Bronchial epithelial cell (primary cell): ENCODE measurements at regions not wholly inside any gene's neighbourhood (a gene's known extent, or its start where the extent isn't known, plus 50 kb on each side); places are given as distances from the start of the nearest gene placed in this dataset.

ENCODE experiments used
- DNase-seq: peaks from one replicate; pipeline ENCODE4 v3.0.0-alpha.2; 2010; ENCODE audit warnings: low read depth
- FAIRE-seq: peaks from 2 replicates; lab custom pipeline; 2011; peaks lifted over from hg19 to GRCh38; lab: Jason Lieb, UNC
- H3K27me3 ChIP-seq: 2 replicates; pipeline ENCODE4 v1.5.1; 2011; ENCODE audit warnings: low read length; ENCODE audit not compliant: control insufficient read depth, insufficient read depth
- H3K36me3 ChIP-seq: 2 replicates; pipeline ENCODE4 v1.5.1; 2011; ENCODE audit warnings: low read length; ENCODE audit not compliant: control insufficient read depth, insufficient read depth
- H3K4me3 ChIP-seq: 2 replicates; pipeline ENCODE4 v1.5.1; 2011; ENCODE audit warnings: mild to moderate bottlenecking, low read depth, low read length, control low read depth
- TF ChIP-seq, protein P1 (sequence below): IDR thresholded peaks from 2 replicates; pipeline ENCODE4 v1.5.1; 2011; ENCODE audit warnings: mild to moderate bottlenecking, moderate library complexity, low read length, control low read depth, inconsistent platforms; ENCODE audit not compliant: insufficient read depth, severe bottlenecking

DNA sequence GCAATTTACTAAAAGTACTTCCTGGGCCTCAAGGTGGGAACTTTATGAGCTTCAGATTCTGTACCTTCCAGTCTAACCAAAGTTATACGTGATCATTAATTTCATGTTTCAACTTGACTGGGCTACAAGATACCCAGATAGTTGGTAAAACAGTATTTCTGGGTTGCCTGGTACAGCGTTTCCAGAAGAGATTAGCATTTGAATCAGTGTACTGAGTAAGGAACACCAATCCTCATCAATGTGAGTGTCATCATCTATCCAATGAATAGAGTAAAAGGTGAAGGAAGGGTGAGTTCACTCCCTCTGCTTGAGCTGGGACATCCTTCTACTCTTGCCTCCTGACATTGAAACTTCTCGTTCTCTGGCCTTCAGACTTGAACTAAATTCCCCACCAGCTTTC, 274.5 kb upstream of the ID2 start:
- TF ChIP-seq, protein P1, sequence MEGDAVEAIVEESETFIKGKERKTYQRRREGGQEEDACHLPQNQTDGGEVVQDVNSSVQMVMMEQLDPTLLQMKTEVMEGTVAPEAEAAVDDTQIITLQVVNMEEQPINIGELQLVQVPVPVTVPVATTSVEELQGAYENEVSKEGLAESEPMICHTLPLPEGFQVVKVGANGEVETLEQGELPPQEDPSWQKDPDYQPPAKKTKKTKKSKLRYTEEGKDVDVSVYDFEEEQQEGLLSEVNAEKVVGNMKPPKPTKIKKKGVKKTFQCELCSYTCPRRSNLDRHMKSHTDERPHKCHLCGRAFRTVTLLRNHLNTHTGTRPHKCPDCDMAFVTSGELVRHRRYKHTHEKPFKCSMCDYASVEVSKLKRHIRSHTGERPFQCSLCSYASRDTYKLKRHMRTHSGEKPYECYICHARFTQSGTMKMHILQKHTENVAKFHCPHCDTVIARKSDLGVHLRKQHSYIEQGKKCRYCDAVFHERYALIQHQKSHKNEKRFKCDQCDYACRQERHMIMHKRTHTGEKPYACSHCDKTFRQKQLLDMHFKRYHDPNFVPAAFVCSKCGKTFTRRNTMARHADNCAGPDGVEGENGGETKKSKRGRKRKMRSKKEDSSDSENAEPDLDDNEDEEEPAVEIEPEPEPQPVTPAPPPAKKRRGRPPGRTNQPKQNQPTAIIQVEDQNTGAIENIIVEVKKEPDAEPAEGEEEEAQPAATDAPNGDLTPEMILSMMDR, result no peak
- FAIRE-seq (no peak), DNase-seq (no peak)
- no peaks in the 10 kb centered on the region for H3K36me3 ChIP-seq
- no peaks in the 10 kb centered on the region for H3K27me3 ChIP-seq
- no peak overlapping the region for H3K4me3 ChIP-seq

DNA sequence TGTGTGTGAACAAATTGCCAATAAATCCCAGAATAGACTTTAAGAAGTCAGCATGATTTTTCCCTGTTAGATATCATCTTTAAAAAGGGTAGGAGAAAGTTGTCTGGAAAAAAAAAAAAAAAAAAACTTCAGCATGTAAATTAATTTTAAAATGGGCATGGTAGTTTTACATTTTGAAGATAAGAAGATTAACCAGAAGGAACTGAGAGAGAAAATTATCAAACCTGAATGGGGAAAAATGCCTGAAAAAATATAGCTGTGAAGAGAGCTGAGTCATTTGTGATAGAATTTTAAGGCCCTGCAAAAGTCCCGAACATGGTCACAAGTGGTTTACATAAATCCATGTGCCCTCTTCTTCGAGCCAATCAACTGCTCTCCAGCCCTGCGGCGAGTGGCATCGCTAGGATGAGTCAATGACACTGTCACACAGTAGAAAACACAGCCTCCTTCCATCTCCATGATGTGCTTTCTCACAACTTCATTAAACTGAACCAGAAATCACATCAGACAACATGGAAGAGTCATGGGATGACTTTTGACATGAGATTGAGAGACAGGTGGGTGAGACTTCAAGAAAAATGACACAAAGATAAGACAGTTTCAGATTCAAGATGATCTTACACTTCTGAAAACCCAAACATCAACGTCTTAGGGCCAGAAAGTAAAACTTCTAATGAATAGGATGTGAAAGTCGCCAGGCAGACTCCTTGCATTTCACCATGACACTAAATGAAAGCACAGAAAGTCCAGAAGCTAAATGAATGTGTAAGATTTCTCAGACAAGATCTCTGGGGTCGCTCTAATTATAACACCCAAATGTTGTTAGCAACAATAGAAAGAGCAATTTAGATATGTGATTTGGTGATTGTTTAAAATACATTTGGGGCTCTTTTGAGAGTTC, 273.0 kb upstream of the ID2 start:
- no peak for FAIRE-seq
- TF ChIP-seq, protein P1, result no peak
- DNase-seq, result no peak
- Histone ChIP-seq H3K36me3 (no peaks in the 10 kb centered on the region), H3K4me3 (no peak overlapping the region), H3K27me3 (no peaks in the 10 kb centered on the region)

DNA sequence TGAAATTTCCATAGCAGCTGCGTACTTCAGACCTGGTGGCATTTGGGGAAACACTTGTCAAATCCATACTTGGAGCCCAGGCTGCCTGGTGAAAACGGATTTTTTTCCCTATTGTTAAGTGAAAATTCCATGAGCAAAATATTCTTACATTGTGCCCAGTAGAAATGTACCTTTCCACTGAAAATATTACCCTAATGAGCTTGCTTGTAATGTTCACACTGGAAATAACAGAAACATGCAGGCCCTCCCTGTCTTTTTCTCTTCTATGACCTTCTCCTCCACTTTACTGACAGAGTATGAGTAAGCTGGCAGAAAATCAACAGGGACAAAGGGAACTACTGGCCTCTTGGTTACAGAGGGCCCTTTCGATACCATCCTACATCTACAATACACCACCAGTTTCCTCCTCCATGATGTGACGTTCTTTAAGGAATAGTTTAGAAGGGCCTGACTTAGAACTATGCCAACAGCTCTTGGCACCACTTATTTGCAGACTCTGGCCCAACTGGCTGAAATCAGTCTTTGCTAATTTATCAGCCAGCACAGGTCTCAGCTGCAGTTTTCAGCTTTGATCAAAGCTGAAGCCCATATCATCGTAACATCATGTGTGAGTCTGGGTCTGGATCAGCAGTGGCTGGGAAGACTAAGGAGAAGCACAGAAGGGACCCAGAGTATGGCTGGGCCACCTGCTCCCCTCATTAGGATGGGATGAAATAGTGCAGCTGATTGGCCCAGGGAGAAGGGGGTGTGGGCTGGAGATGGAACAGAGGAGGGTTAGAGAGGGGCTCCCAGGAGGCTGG, 272.2 kb upstream of the ID2 start:
- Histone ChIP-seq H3K36me3 (no peaks in the 10 kb centered on the region), H3K27me3 (no peaks in the 10 kb centered on the region), H3K4me3 (no peak overlapping the region)
- TF ChIP-seq, protein P1, result no peak
- DNase-seq, result no peak
- FAIRE-seq, result no peak

DNA sequence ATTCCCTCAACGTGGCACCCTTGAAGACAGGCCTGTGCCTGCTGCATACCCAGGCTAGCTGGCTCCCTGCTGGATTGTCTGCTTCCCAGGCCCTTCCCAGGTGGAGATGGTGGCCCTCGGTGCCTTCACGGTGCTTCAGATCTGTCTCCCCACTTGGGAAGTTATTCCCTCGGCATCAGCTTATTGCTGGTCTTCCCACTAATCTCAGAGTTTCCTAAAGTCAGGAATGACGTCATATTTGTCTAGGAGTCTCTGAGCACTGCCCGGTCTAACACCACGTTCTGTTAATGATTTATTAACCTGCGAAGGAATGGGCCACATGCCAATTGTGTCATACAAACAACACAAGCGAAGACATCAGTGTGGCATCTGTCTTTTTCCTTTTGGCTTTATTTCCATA, 269.8 kb upstream of the ID2 start:
- H3K36me3 ChIP-seq, result no peaks in the 10 kb centered on the region
- TF ChIP-seq, protein P1, result no peak
- no peak for FAIRE-seq
- no peak overlapping the region for H3K4me3 ChIP-seq
- DNase-seq, result no peak
- H3K27me3 ChIP-seq, result no peaks in the 10 kb centered on the region

DNA sequence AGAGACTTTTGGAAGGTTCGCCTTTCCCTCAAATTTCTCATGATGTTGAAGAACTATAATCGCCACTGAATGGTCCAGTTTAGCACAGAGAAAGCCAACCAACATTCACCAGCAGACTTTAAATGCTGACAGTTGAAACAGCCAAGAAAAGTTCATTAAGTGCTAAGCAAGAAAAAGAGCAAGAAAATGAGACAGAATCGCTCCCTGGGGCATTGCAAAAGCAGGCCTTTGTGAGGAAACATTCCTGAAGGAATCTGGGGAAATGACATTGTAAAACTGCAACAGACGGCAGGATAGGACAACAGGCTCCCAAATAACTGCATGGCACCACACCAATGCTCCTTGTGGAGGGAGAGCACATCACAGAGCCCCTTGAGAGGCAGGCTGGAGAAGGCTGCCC, 269.3 kb upstream of the ID2 start:
- DNase-seq, result no peak
- no peak overlapping the region for H3K4me3 ChIP-seq
- no peaks in the 10 kb centered on the region for H3K27me3 ChIP-seq
- no peaks in the 10 kb centered on the region for H3K36me3 ChIP-seq
- FAIRE-seq, result no peak
- TF ChIP-seq, protein P1, result no peak
